HepG2 (cell line): ENCODE measurements at regions not wholly inside any gene's neighbourhood (a gene's known extent, or its start where the extent isn't known, plus 50 kb on each side); places are given as distances from the start of the nearest gene placed in this dataset.

Source experiments
- ATAC-seq: fragments of 200-7000 bp; cut with Tn5 transposase; 3 replicates; pipeline ENCODE4 v1.9.1; 2020; ENCODE audit warnings: mild to moderate bottlenecking, moderate library complexity
- BruUV-seq: library from RNA; stranded (reverse); fragments of 400-500 nt; replicated peaks from 2 replicates; lab custom pipeline; 2021; lab: Mats Ljungman, UMichigan
- CTCF ChIA-PET: fragments of 300-600 bp; formaldehyde crosslinking; extraction: SDS; loops from one replicate; lab custom pipeline; 2021; ENCODE audit warnings: low total read pairs, inconsistent platforms, low intra/inter-chr PET ratio; lab: Yijun Ruan, JAX
- POLR2A ChIA-PET: fragments of 350-600 bp; sonication (Branson Sonifier 250); formaldehyde crosslinking; loops from one replicate; lab custom pipeline; 2020; ENCODE audit warnings: antibody characterized with exemption, inconsistent platforms; lab: Yijun Ruan, JAX
- DNase-seq: peaks from one replicate; pipeline ENCODE4 v3.0.0-alpha.2; 2015; ENCODE audit warnings: low spot score
- FAIRE-seq: peaks from 3 replicates; lab custom pipeline; 2011; peaks lifted over from hg19 to GRCh38; lab: Jason Lieb, UNC
- H2AFZ ChIP-seq: one replicate; pipeline ENCODE4 v1.6.1; 2011; ENCODE audit warnings: low read length, inconsistent platforms
- H3K27ac ChIP-seq: fragments of 300-600 bp; 3 replicates; pipeline ENCODE4 v1.8.0; 2011; ENCODE audit warnings: mixed run types, mild to moderate bottlenecking, mixed read lengths, low read length, inconsistent platforms; ENCODE audit not compliant: insufficient read depth; ENCODE audit errors: extremely low read length
- H3K27me3 ChIP-seq, 2 experiments: fragments of 200-600 bp in 1 of 2; 2 replicates in 1 of 2; 3 replicates in 1 of 2; pipeline versions ENCODE4 v1.6.0 to v1.8.0; 2011; ENCODE audit warnings: low read length in 2 of 2, mild to moderate bottlenecking in 2 of 2, moderate library complexity in 2 of 2, inconsistent platforms in 1 of 2; ENCODE audit not compliant: insufficient read depth in 2 of 2, control insufficient read depth in 1 of 2
- H3K36me3 ChIP-seq, 2 experiments: fragments of 200-600 bp in 1 of 2; replicated peaks in 1 of 2; 2 replicates in 1 of 2; 3 replicates in 1 of 2; pipeline versions ENCODE4 v1.5.1 to v1.8.0; 2011; ENCODE audit warnings: low read length in 2 of 2, inconsistent platforms in 1 of 2; ENCODE audit not compliant: insufficient read depth in 2 of 2, control insufficient read depth in 1 of 2
- H3K4me1 ChIP-seq: 2 replicates; pipeline ENCODE4 v1.5.1; 2012; ENCODE audit warnings: low read length, inconsistent platforms; ENCODE audit not compliant: insufficient read depth
- H3K4me2 ChIP-seq: 2 replicates; pipeline ENCODE4 v1.6.0; 2011; ENCODE audit warnings: low read depth, low read length, inconsistent platforms
- H3K4me3 ChIP-seq, 3 experiments: fragments of 200-600 bp in 1 of 3; sonication (generic), shearing (Covaris generic) in 1 of 3; replicated peaks in 1 of 3; 2 replicates each; pipeline ENCODE4 v1.5.1; 2011 to 2016; ENCODE audit warnings: low read length in 3 of 3, inconsistent platforms in 2 of 3, low read depth in 2 of 3, mild to moderate bottlenecking in 2 of 3, control low read depth in 1 of 3, mixed read lengths in 1 of 3; ENCODE audit not compliant: insufficient read depth in 1 of 3
- H3K79me2 ChIP-seq: one replicate; pipeline ENCODE4 v1.6.1; 2011; ENCODE audit warnings: low read length, inconsistent platforms; ENCODE audit not compliant: insufficient read depth
- H3K9ac ChIP-seq: 2 replicates; pipeline ENCODE4 v1.6.0; 2011; ENCODE audit warnings: mild to moderate bottlenecking, low read depth, low read length, inconsistent platforms; ENCODE audit not compliant: insufficient read depth
- H3K9me3 ChIP-seq: 2 replicates; pipeline ENCODE4 v1.5.1; 2012; ENCODE audit warnings: mild to moderate bottlenecking, low read length
- H4K20me1 ChIP-seq: 2 replicates; pipeline ENCODE4 v1.6.0; 2011; ENCODE audit warnings: inconsistent platforms, mild to moderate bottlenecking, low read length, moderate library complexity; ENCODE audit not compliant: insufficient read depth
- ATF7-NPFF ChIP-seq: sonication (generic); formaldehyde crosslinking; IDR thresholded peaks from 2 replicates; pipeline ENCODE4 v1.8.1; 2023; ENCODE audit warnings: mild to moderate bottlenecking, low read depth, missing genetic modification reagents, moderate library complexity
- EHMT2 ChIP-seq: fragments of 200-600 bp; sonication (generic); IDR thresholded peaks from 2 replicates; pipeline ENCODE4 v1.7.0; 2017; ENCODE audit warnings: antibody characterized with exemption, low read depth, low read length, borderline replicate concordance
- ERF ChIP-seq: IDR thresholded peaks from 2 replicates; pipeline ENCODE4 v1.6.1; 2018; ENCODE audit warnings: missing biosample characterization, missing genetic modification reagents
- HOXD1 ChIP-seq: sonication (generic); formaldehyde crosslinking; IDR thresholded peaks from 2 replicates; pipeline ENCODE4 v1.5.0; 2020; ENCODE audit warnings: missing genetic modification reagents
- IRX3 ChIP-seq: sonication (generic); formaldehyde crosslinking; IDR thresholded peaks from 2 replicates; pipeline ENCODE4 v1.8.1; 2023; ENCODE audit warnings: mild to moderate bottlenecking, low read depth, missing genetic modification reagents, borderline replicate concordance
- KAT7 ChIP-seq: IDR thresholded peaks from 2 replicates; pipeline ENCODE4 v1.6.1; 2018; ENCODE audit warnings: borderline replicate concordance, missing compliant biosample characterization
- KDM5B ChIP-seq: sonication (generic); formaldehyde crosslinking; IDR thresholded peaks from 2 replicates; pipeline ENCODE4 v1.4.0; 2020; ENCODE audit warnings: missing genetic modification reagents, mild to moderate bottlenecking, borderline replicate concordance
- KMT2B ChIP-seq: IDR thresholded peaks from 2 replicates; pipeline ENCODE4 v1.6.1; 2016; ENCODE audit warnings: missing genetic modification reagents, missing compliant biosample characterization
- MYC ChIP-seq: sonication (generic); formaldehyde crosslinking; IDR thresholded peaks from 2 replicates; pipeline ENCODE4 v1.9.0; 2021; ENCODE audit warnings: missing genetic modification reagents, borderline replicate concordance
- SMC3 ChIP-seq: IDR thresholded peaks from 2 replicates; pipeline ENCODE4 v1.6.1; 2011; ENCODE audit warnings: low read length, improper control_type of control experiment
- TGIF2 ChIP-seq: IDR thresholded peaks from 2 replicates; pipeline ENCODE4 v1.6.1; 2016; ENCODE audit warnings: control low read depth, missing compliant biosample characterization
- ZNF3 ChIP-seq: IDR thresholded peaks from 2 replicates; pipeline ENCODE4 v1.7.0; 2017; ENCODE audit warnings: inconsistent platforms
- ZNF589 ChIP-seq: sonication (generic); formaldehyde crosslinking; conservative IDR thresholded peaks from 2 replicates; pipeline ENCODE4 v1.8.0; 2022; ENCODE audit warnings: mild to moderate bottlenecking, moderate library complexity, missing genetic modification reagents
- ZNF605 ChIP-seq: sonication (generic); formaldehyde crosslinking; IDR thresholded peaks from 2 replicates; pipeline ENCODE4 v1.8.0; 2022; ENCODE audit warnings: mild to moderate bottlenecking, missing genetic modification reagents
- ZNF720 ChIP-seq: sonication (generic); formaldehyde crosslinking; IDR thresholded peaks from 2 replicates; pipeline ENCODE4 v1.4.0; 2020; ENCODE audit warnings: missing genetic modification reagents
- in situ Hi-C: cut with HindIII; loops from 2 replicates; pipeline ENCODE4 v1.10.0; 2017; ENCODE audit warnings: low pct_unique_long_range_greater_than_20kb; ENCODE audit not compliant: extremely low pct_ligation_motif_present
- intact Hi-C: fragments of 100-400 bp; cut with micrococcal nuclease; formaldehyde crosslinking; loops from one replicate; pipeline ENCODE4 v1.10.0; 2022; ENCODE audit not compliant: unreplicated experiment
- TF ChIP-seq, protein P1 (sequence below): sonication (generic); formaldehyde crosslinking; IDR thresholded peaks from 2 replicates; pipeline ENCODE4 v1.5.0; 2020; ENCODE audit warnings: mild to moderate bottlenecking, missing genetic modification reagents
- TF ChIP-seq, protein P2 (sequence below): fragments of 450-650 bp; IDR thresholded peaks from 2 replicates; pipeline ENCODE4 v1.6.1; 2016
- TF ChIP-seq, protein P3 (sequence below): sonication (generic); formaldehyde crosslinking; IDR thresholded peaks from 2 replicates; pipeline ENCODE4 v1.8.0; 2022; ENCODE audit warnings: missing genetic modification reagents, mild to moderate bottlenecking, moderate library complexity, borderline replicate concordance
- TF ChIP-seq, protein P4 (sequence below): IDR thresholded peaks from 2 replicates; pipeline ENCODE4 v1.6.1; 2016; ENCODE audit warnings: mild to moderate bottlenecking, missing biosample characterization, missing genetic modification reagents

DNA sequence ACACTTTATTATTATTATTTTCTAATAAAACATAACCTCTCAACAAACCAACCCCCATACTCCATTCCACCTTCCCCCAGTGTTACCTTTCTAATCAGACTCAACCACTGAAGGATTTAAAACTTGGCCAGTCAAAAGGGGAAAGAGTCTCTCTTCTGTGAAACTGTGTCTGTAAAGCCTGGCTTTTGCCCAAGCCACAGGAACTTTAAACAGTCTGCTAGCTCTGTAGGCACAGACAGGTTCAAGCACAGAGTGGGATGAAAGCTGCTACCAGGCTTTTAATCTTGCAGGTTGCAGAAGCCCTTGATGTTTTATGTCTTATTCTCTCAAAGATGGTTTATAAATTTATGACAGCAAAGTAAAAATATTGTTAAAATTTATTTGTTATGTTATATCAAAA is 585.7 kb downstream of the TENT5A start:
- H3K27me3 ChIP-seq = no peaks in the 10 kb centered on the region
- no peak for FAIRE-seq
- H3K27ac ChIP-seq = no peak overlapping the region
- no peaks in the 10 kb centered on the region for H3K4me1 ChIP-seq
- CTCF ChIA-PET = no interaction called here
- H3K9me3 ChIP-seq = no peaks in the 10 kb centered on the region
- no peaks in the 10 kb centered on the region for H4K20me1 ChIP-seq
- no TSS peak for BruUV-seq
- in situ Hi-C loops = no loop called here
- TF ChIP-seq, protein P1, sequence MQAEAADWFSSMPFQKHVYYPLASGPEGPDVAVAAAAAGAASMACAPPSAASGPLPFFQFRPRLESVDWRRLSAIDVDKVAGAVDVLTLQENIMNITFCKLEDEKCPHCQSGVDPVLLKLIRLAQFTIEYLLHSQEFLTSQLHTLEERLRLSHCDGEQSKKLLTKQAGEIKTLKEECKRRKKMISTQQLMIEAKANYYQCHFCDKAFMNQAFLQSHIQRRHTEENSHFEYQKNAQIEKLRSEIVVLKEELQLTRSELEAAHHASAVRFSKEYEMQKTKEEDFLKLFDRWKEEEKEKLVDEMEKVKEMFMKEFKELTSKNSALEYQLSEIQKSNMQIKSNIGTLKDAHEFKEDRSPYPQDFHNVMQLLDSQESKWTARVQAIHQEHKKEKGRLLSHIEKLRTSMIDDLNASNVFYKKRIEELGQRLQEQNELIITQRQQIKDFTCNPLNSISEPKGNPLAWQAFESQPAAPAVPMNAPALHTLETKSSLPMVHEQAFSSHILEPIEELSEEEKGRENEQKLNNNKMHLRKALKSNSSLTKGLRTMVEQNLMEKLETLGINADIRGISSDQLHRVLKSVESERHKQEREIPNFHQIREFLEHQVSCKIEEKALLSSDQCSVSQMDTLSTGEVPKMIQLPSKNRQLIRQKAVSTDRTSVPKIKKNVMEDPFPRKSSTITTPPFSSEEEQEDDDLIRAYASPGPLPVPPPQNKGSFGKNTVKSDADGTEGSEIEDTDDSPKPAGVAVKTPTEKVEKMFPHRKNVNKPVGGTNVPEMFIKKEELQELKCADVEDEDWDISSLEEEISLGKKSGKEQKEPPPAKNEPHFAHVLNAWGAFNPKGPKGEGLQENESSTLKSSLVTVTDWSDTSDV (CRISPR knock-in tag) = no peak
- no peak for TF ChIP-seq ZNF3 (CRISPR knock-in tag)
- TF ChIP-seq MYC = no peak
- no peak for TF ChIP-seq SMC3
- no peak for TF ChIP-seq ZNF589 (CRISPR knock-in tag)
- no peak for TF ChIP-seq ZNF720 (CRISPR knock-in tag)
- no peak for TF ChIP-seq EHMT2
- no peak for TF ChIP-seq ATF7-NPFF (CRISPR knock-in tag)
- TF ChIP-seq TGIF2 (CRISPR knock-in tag) = no peak
- no peak for TF ChIP-seq ZNF605 (CRISPR knock-in tag)
- TF ChIP-seq IRX3 (CRISPR knock-in tag) = no peak
- TF ChIP-seq KMT2B (CRISPR knock-in tag) = no peak
- TF ChIP-seq, protein P2, sequence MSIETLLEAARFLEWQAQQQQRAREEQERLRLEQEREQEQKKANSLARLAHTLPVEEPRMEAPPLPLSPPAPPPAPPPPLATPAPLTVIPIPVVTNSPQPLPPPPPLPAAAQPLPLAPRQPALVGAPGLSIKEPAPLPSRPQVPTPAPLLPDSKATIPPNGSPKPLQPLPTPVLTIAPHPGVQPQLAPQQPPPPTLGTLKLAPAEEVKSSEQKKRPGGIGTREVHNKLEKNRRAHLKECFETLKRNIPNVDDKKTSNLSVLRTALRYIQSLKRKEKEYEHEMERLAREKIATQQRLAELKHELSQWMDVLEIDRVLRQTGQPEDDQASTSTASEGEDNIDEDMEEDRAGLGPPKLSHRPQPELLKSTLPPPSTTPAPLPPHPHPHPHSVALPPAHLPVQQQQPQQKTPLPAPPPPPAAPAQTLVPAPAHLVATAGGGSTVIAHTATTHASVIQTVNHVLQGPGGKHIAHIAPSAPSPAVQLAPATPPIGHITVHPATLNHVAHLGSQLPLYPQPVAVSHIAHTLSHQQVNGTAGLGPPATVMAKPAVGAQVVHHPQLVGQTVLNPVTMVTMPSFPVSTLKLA = no peak
- TF ChIP-seq, protein P3, sequence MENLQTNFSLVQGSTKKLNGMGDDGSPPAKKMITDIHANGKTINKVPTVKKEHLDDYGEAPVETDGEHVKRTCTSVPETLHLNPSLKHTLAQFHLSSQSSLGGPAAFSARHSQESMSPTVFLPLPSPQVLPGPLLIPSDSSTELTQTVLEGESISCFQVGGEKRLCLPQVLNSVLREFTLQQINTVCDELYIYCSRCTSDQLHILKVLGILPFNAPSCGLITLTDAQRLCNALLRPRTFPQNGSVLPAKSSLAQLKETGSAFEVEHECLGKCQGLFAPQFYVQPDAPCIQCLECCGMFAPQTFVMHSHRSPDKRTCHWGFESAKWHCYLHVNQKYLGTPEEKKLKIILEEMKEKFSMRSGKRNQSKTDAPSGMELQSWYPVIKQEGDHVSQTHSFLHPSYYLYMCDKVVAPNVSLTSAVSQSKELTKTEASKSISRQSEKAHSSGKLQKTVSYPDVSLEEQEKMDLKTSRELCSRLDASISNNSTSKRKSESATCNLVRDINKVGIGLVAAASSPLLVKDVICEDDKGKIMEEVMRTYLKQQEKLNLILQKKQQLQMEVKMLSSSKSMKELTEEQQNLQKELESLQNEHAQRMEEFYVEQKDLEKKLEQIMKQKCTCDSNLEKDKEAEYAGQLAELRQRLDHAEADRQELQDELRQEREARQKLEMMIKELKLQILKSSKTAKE = no peak
- TF ChIP-seq HOXD1 (CRISPR knock-in tag) = no peak
- TF ChIP-seq KDM5B = no peak
- TF ChIP-seq, protein P4, sequence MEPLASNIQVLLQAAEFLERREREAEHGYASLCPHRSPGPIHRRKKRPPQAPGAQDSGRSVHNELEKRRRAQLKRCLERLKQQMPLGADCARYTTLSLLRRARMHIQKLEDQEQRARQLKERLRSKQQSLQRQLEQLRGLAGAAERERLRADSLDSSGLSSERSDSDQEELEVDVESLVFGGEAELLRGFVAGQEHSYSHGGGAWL (CRISPR knock-in tag) = no peak
- no peak for TF ChIP-seq ERF (CRISPR knock-in tag)
- no peak for TF ChIP-seq KAT7 (CRISPR knock-in tag)
- no peak overlapping the region for H3K4me3 ChIP-seq
- H2AFZ ChIP-seq = no peak overlapping the region
- DNase-seq = no peak
- ATAC-seq = no peak
- intact Hi-C loops = no loop called here
- H3K36me3 ChIP-seq = no peaks in the 10 kb centered on the region
- no peaks in the 10 kb centered on the region for H3K79me2 ChIP-seq
- no peak overlapping the region for H3K9ac ChIP-seq
- POLR2A ChIA-PET = no interaction called here
- H3K4me2 ChIP-seq = no peak overlapping the region
